PC-3 (cell line): ENCODE measurements at regions not wholly inside any gene's neighbourhood (a gene's known extent, or its start where the extent isn't known, plus 50 kb on each side); places are given as distances from the start of the nearest gene placed in this dataset.

Source experiments
- CTCF ChIP-seq: fragments of 300-600 bp; sonication (generic); conservative IDR thresholded peaks from 2 replicates; pipeline ENCODE4 v1.5.1; 2017; ENCODE audit warnings: antibody characterized with exemption, low read depth, mild to moderate bottlenecking, low read length
- EZH2 ChIP-seq: fragments of 300-600 bp; sonication (generic); IDR thresholded peaks from one replicate; pipeline ENCODE4 v1.6.1; 2017; ENCODE audit warnings: antibody characterized with exemption, mild to moderate bottlenecking, low read length; ENCODE audit not compliant: unreplicated experiment

- TF ChIP-seq CTCF = no peak
- no peak for TF ChIP-seq EZH2
Observed at GRCh38 chr3:10614168-10614567, 108.8 kb upstream of the ATP2B2 start.
